GM19438 (cell line): ENCODE measurements at regions not wholly inside any gene's neighbourhood (a gene's known extent, or its start where the extent isn't known, plus 50 kb on each side); places are given as distances from the start of the nearest gene placed in this dataset.

Experiments used
- ATAC-seq: cut with Tn5 transposase; IDR thresholded peaks from one replicate; pipeline ENCODE4 v1.9.1; 2021; ENCODE audit warnings: low read depth; ENCODE audit not compliant: unreplicated experiment

GRCh38 chr12:28811457-28811856 is 337.6 kb upstream of the FAR2 start:
- ATAC-seq: no peak

GRCh38 chr12:28814246-28814645 is 334.8 kb upstream of the FAR2 start:
- ATAC-seq: no peak

- no peak for ATAC-seq
Observed at GRCh38 chr12:28817524-28817923, 331.6 kb upstream of the FAR2 start.

GRCh38 chr12:28824193-28824846 is 324.8 kb upstream of the FAR2 start:
- no peak for ATAC-seq

GRCh38 chr12:28824849-28825248 is 324.2 kb upstream of the FAR2 start:
- no peak for ATAC-seq

- ATAC-seq: no peak
Observed at GRCh38 chr12:28826766-28827165, 322.3 kb upstream of the FAR2 start.

GRCh38 chr12:28827861-28828260 is 321.2 kb upstream of the FAR2 start:
- ATAC-seq: no peak

GRCh38 chr12:28828318-28828717 is 320.8 kb upstream of the FAR2 start:
- ATAC-seq: no peak

GRCh38 chr12:28830491-28830890 is 318.6 kb upstream of the FAR2 start:
- no peak for ATAC-seq

GRCh38 chr12:28844718-28845117 is 304.4 kb upstream of the FAR2 start:
- no peak for ATAC-seq

GRCh38 chr12:28851781-28852180 is 297.3 kb upstream of the FAR2 start:
- no peak for ATAC-seq

GRCh38 chr12:28855761-28856310 is 293.2 kb upstream of the FAR2 start:
- ATAC-seq: no peak

GRCh38 chr12:28857369-28857768 is 291.7 kb upstream of the FAR2 start:
- no peak for ATAC-seq

- ATAC-seq: no peak
Observed at GRCh38 chr12:28859551-28859950, 289.5 kb upstream of the FAR2 start.

GRCh38 chr12:28865776-28866175 is 283.3 kb upstream of the FAR2 start:
- ATAC-seq: no peak

- no peak for ATAC-seq
Observed at GRCh38 chr12:28866296-28866695, 282.8 kb upstream of the FAR2 start.

GRCh38 chr12:28866715-28867503 is 282.2 kb upstream of the FAR2 start:
- ATAC-seq: no peak

GRCh38 chr12:28868414-28868813 is 280.7 kb upstream of the FAR2 start:
- ATAC-seq: no peak

GRCh38 chr12:28869197-28869596 is 279.9 kb upstream of the FAR2 start:
- ATAC-seq: no peak

- no peak for ATAC-seq
Observed at GRCh38 chr12:28870839-28871440, 278.1 kb upstream of the FAR2 start.

- ATAC-seq: no peak
Observed at GRCh38 chr12:28872654-28873268, 276.3 kb upstream of the FAR2 start.
